SK-N-SH (cell line): ENCODE measurements at regions not wholly inside any gene's neighbourhood (a gene's known extent, or its start where the extent isn't known, plus 50 kb on each side); places are given as distances from the start of the nearest gene placed in this dataset.

ENCODE experiments used
- CTCF ChIA-PET: fragments of 300-600, 350-600 bp; formaldehyde crosslinking; extraction: SDS; loops from one replicate; lab custom pipeline; 2021; lab: Yijun Ruan, JAX
- POLR2A ChIA-PET: fragments of 350-600 bp; sonication (Branson Sonifier 250); formaldehyde crosslinking; extraction: SDS; loops from one replicate; lab custom pipeline; 2020; ENCODE audit warnings: antibody characterized with exemption, inconsistent platforms; lab: Yijun Ruan, JAX
- DNase-seq: peaks from one replicate; pipeline ENCODE4 v3.0.0; 2012
- H2AFZ ChIP-seq: fragments of 200-600 bp; sonication (generic); 2 replicates; pipeline ENCODE4 v1.8.1; 2016; ENCODE audit warnings: antibody characterized with exemption, mild to moderate bottlenecking, low read depth
- H3F3A ChIP-seq: fragments of 200-600 bp; sonication (generic); replicated peaks from 2 replicates; pipeline ENCODE3; 2016; ENCODE audit warnings: antibody characterized with exemption, mild to moderate bottlenecking; ENCODE audit not compliant: insufficient read depth
- H3K27ac ChIP-seq, 2 experiments: fragments of 200-500 bp in 1 of 2; fragments of 200-600 bp in 1 of 2; sonication (Bioruptor generic) in 1 of 2; sonication (generic), shearing (Covaris generic) in 1 of 2; 2 replicates each; pipeline versions ENCODE4 v1.5.1 to v1.6.1; 2014 to 2016; ENCODE audit warnings: low read depth in 2 of 2, inconsistent platforms in 1 of 2, low read length in 1 of 2, mild to moderate bottlenecking in 1 of 2, mixed read lengths in 1 of 2
- H3K27me3 ChIP-seq: fragments of 200-600 bp; sonication (generic), shearing (Covaris generic); 2 replicates; pipeline ENCODE4 v1.6.1; 2016; ENCODE audit warnings: mixed run types; ENCODE audit not compliant: insufficient read depth
- H3K36me3 ChIP-seq, 2 experiments: fragments of 200-500 bp in 1 of 2; fragments of 200-600 bp in 1 of 2; sonication (Bioruptor generic) in 1 of 2; sonication (generic) in 1 of 2; replicated peaks in 1 of 2; 2 replicates each; pipeline versions ENCODE3 to v1.5.1; 2014 to 2016; ENCODE audit warnings: low read length in 1 of 2, mild to moderate bottlenecking in 1 of 2; ENCODE audit not compliant: insufficient read depth in 2 of 2, control insufficient read depth in 1 of 2
- H3K4me1 ChIP-seq, 2 experiments: fragments of 200-500 bp in 1 of 2; fragments of 200-600 bp in 1 of 2; sonication (Bioruptor generic) in 1 of 2; sonication (generic), shearing (Covaris generic) in 1 of 2; 2 replicates each; pipeline versions ENCODE4 v1.5.1 to v1.6.1; 2014 to 2016; ENCODE audit warnings: low read depth in 1 of 2, low read length in 1 of 2, mixed run types in 1 of 2; ENCODE audit not compliant: insufficient read depth in 2 of 2, control insufficient read depth in 1 of 2
- H3K4me2 ChIP-seq: fragments of 200-600 bp; sonication (generic), shearing (Covaris generic); 2 replicates; pipeline ENCODE4 v1.6.1; 2017; ENCODE audit warnings: mixed run types
- H3K4me3 ChIP-seq, 2 experiments: fragments of 200-500 bp in 1 of 2; fragments of 200-600 bp in 1 of 2; sonication (Bioruptor generic) in 1 of 2; sonication (generic), shearing (Covaris generic) in 1 of 2; 2 replicates each; pipeline versions ENCODE4 v1.5.1 to v1.8.1; 2014 to 2016; ENCODE audit warnings: low read depth in 2 of 2, inconsistent platforms in 1 of 2, low read length in 1 of 2, mild to moderate bottlenecking in 1 of 2, mixed read lengths in 1 of 2, moderate library complexity in 1 of 2
- H3K79me2 ChIP-seq: fragments of 200-600 bp; sonication (generic); 2 replicates; pipeline ENCODE4 v1.8.1; 2017; ENCODE audit warnings: mild to moderate bottlenecking; ENCODE audit not compliant: insufficient read depth
- H3K9ac ChIP-seq: fragments of 200-600 bp; sonication (generic); 2 replicates; pipeline ENCODE4 v1.6.1; 2017; ENCODE audit warnings: mixed run types
- H3K9me2 ChIP-seq: fragments of 200-600 bp; sonication (generic); 2 replicates; pipeline ENCODE4 v1.6.1; 2017; ENCODE audit warnings: mixed run types
- H3K9me3 ChIP-seq: fragments of 200-600 bp; sonication (generic); 2 replicates; pipeline ENCODE4 v1.6.1; 2017; ENCODE audit warnings: mixed run types, mild to moderate bottlenecking, moderate library complexity
- H4K20me1 ChIP-seq: fragments of 200-600 bp; sonication (generic); 2 replicates; pipeline ENCODE4 v1.6.1; 2017; ENCODE audit warnings: mild to moderate bottlenecking, mixed run types; ENCODE audit not compliant: insufficient read depth
- ELF1 ChIP-seq: IDR thresholded peaks from 2 replicates; pipeline ENCODE4 v1.4.0; 2012
- EP300 ChIP-seq, 2 experiments: IDR thresholded peaks; 2 replicates each; pipeline versions ENCODE4 v1.4.0 to v1.6.1; 2012; ENCODE audit warnings: borderline replicate concordance in 1 of 2, low read depth in 1 of 2, low read length in 1 of 2
- FOSL2 ChIP-seq: IDR thresholded peaks from 2 replicates; pipeline ENCODE4 v1.4.0; 2012; ENCODE audit warnings: low read depth, mild to moderate bottlenecking, moderate library complexity, borderline replicate concordance
- GABPA ChIP-seq: IDR thresholded peaks from 2 replicates; pipeline ENCODE4 v1.4.0; 2012; ENCODE audit warnings: low read depth, mild to moderate bottlenecking
- GATA2 ChIP-seq: sonication (generic); formaldehyde crosslinking; IDR thresholded peaks from 2 replicates; pipeline ENCODE4 v1.5.0; 2020; ENCODE audit warnings: mild to moderate bottlenecking, missing genetic modification reagents
- MEF2A ChIP-seq: IDR thresholded peaks from 2 replicates; pipeline ENCODE4 v1.4.0; 2012; ENCODE audit warnings: low read depth, borderline replicate concordance
- NFIC ChIP-seq: IDR thresholded peaks from 2 replicates; pipeline ENCODE4 v1.4.0; 2012; ENCODE audit warnings: borderline replicate concordance
- NRF1 ChIP-seq: IDR thresholded peaks from 2 replicates; pipeline ENCODE4 v1.6.1; 2012; ENCODE audit warnings: low read depth, mild to moderate bottlenecking, low read length
- POLR2AphosphoS5 ChIP-seq: IDR thresholded peaks from 2 replicates; pipeline ENCODE4 v1.6.1; 2012; ENCODE audit warnings: low read depth, low read length
- RCOR1 ChIP-seq: fragments of 150-350 bp; IDR thresholded peaks from 2 replicates; pipeline ENCODE4 v1.6.1; 2017; ENCODE audit warnings: antibody characterized with exemption, low read length
- RXRA ChIP-seq: IDR thresholded peaks from 2 replicates; pipeline ENCODE4 v1.4.0; 2012; ENCODE audit warnings: low read depth, mild to moderate bottlenecking, borderline replicate concordance
- SMC3 ChIP-seq: IDR thresholded peaks from 2 replicates; pipeline ENCODE4 v1.6.1; 2012; ENCODE audit warnings: low read depth, low read length, improper control_type of control experiment
- TCF12 ChIP-seq: IDR thresholded peaks from 2 replicates; pipeline ENCODE4 v1.4.0; 2012
- WGBS: methylation state at CpG from one replicate; pipeline ENCODE4 v1.1.6; 2017; ENCODE audit warnings: low lambda C conversion rate; 5-methylcytosine and 5-hydroxymethylcytosine counted together
- TF ChIP-seq, protein P1 (sequence below): fragments of 150-350 bp; IDR thresholded peaks from 2 replicates; pipeline ENCODE4 v1.6.1; 2017; ENCODE audit warnings: antibody characterized with exemption, low read length, low read depth, borderline replicate concordance
- TF ChIP-seq, protein P2 (sequence below): fragments of 200-600 bp; sonication (generic); IDR thresholded peaks from 2 replicates; pipeline ENCODE4 v1.6.1; 2017; ENCODE audit warnings: antibody characterized with exemption, mild to moderate bottlenecking, moderate library complexity
- TF ChIP-seq, protein P3 (sequence below): IDR thresholded peaks from 2 replicates; pipeline ENCODE4; 2012
- TF ChIP-seq, protein P4 (sequence below): IDR thresholded peaks from 2 replicates; pipeline ENCODE4 v1.4.0; 2012; ENCODE audit warnings: low read depth, borderline replicate concordance
- TF ChIP-seq, protein P5 (sequence below): IDR thresholded peaks from 2 replicates; pipeline ENCODE4 v1.4.0; 2012; ENCODE audit warnings: low read depth

DNA sequence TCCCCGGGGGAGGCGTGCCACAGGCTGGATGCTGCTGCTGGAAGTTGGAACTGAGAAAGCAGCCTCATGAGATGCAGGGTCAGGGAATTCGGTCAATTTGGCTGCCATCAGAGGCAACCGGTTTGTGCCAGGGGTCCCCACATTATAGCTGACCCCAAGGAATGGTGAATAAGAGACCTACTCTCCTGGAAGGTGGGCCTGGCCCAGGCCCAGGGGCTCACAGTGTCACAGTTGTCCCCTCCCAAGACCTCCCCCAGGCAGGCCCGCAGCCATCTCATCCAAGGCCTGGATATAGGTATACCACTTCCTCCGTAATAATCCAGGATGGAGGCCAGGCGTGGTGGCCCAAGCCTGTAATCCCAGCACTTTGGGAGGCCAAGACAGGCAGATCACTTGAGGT, 114.6 kb downstream of the NPTX2 start (continued):
- TF ChIP-seq, protein P1, sequence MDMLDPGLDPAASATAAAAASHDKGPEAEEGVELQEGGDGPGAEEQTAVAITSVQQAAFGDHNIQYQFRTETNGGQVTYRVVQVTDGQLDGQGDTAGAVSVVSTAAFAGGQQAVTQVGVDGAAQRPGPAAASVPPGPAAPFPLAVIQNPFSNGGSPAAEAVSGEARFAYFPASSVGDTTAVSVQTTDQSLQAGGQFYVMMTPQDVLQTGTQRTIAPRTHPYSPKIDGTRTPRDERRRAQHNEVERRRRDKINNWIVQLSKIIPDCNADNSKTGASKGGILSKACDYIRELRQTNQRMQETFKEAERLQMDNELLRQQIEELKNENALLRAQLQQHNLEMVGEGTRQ: no peak
- TF ChIP-seq SMC3 (no peak), GABPA (no peak), NRF1 (no peak)

DNA sequence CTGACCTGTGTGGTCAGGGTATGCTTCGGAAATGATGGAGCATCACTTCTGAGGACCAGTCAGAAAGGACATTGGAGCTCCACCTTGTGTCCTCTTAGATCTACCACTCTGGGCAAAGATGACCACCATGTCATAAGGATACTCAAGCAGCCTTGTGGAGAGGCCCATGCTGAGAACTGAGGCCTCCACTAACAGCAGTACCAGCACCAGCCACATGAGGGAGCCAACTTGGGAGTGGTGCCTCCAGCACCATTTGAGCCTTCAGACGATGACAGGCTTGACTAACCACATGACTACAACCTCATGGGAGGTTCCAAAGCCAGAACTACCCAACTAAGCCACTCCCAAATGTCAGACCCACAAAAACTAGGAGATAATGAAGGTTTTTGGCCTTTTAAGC, 116.0 kb downstream of the NPTX2 start:
- no peaks in the 10 kb centered on the region for H3F3A ChIP-seq
- no peaks in the 10 kb centered on the region for H3K27me3 ChIP-seq
- H2AFZ ChIP-seq: no peak overlapping the region
- H4K20me1 ChIP-seq: no peaks in the 10 kb centered on the region
- peak; percentile 55 for DNase-seq
- no peaks in the 10 kb centered on the region for H3K36me3 ChIP-seq
- 60% methylated on average over 2 of the region's 2 CpGs for WGBS
- H3K4me2 ChIP-seq: no peak overlapping the region
- no peaks in the 10 kb centered on the region for H3K4me1 ChIP-seq
- no peak overlapping the region for H3K9ac ChIP-seq
- TF ChIP-seq FOSL2 (no peak), NFIC (no peak), TCF12 (no peak), SMC3 (peak; percentile 19; the same call in 1 of the 2 replicates)
- TF ChIP-seq, protein P2, sequence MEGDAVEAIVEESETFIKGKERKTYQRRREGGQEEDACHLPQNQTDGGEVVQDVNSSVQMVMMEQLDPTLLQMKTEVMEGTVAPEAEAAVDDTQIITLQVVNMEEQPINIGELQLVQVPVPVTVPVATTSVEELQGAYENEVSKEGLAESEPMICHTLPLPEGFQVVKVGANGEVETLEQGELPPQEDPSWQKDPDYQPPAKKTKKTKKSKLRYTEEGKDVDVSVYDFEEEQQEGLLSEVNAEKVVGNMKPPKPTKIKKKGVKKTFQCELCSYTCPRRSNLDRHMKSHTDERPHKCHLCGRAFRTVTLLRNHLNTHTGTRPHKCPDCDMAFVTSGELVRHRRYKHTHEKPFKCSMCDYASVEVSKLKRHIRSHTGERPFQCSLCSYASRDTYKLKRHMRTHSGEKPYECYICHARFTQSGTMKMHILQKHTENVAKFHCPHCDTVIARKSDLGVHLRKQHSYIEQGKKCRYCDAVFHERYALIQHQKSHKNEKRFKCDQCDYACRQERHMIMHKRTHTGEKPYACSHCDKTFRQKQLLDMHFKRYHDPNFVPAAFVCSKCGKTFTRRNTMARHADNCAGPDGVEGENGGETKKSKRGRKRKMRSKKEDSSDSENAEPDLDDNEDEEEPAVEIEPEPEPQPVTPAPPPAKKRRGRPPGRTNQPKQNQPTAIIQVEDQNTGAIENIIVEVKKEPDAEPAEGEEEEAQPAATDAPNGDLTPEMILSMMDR: peak; percentile 46; the same call in 1 of the 2 replicates
- no peak overlapping the region for H3K27ac ChIP-seq
- H3K9me2 ChIP-seq: no peaks in the 10 kb centered on the region
- POLR2A ChIA-PET: no interaction called here
- no peaks in the 10 kb centered on the region for H3K79me2 ChIP-seq
- H3K4me3 ChIP-seq: no peak overlapping the region
- CTCF ChIA-PET: interaction anchor here (0.7 to 7.9 kb wide), 12 partner anchors 8 to 311 kb away, joined by 3 to 89 read pairs (median 4); no protein-coding TSS in a partner anchor
- H3K9me3 ChIP-seq: no peaks in the 10 kb centered on the region; the same call in 1 of the 2 replicates

DNA sequence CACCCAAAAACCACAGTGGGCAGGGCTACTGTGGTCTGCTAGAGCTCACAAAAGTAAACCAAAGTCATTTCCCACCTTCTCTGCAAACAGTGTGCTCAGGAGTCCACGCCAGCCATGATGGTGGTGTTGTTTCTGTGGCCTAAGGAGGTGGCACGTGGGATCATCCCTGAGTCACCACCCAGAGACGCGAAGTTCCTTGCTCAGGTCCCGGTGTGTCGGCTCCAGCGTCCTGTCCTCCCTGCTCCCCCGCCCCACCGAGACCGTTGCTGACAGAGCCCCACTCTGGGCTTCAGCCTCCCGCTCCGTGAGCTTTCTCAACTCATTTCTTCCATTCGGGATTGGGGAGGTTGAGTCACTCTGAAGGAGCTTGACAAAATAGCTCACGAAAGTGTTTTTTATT, 118.7 kb downstream of the NPTX2 start:
- 52% methylated on average over 10 of the region's 14 CpGs for WGBS
- Histone ChIP-seq H3K36me3 (no peaks in the 10 kb centered on the region), H3K4me2 (no peak overlapping the region), H3K79me2 (no peaks in the 10 kb centered on the region), H3K27ac (no peak overlapping the region), H3K9me3 (no peaks in the 10 kb centered on the region; the same call in 1 of the 2 replicates), H4K20me1 (no peaks in the 10 kb centered on the region), H3K9ac (no peak overlapping the region), H3K4me1 (no peaks in the 10 kb centered on the region), H3K9me2 (no peaks in the 10 kb centered on the region), H3K4me3 (no peak overlapping the region), H2AFZ (no peak overlapping the region), H3K27me3 (no peaks in the 10 kb centered on the region), H3F3A (no peaks in the 10 kb centered on the region)
- ChIA-PET POLR2A (no interaction called here), CTCF (interaction anchor here (0.7 to 7.9 kb wide), 4 partner anchors 10 to 326 kb away, joined by 3 to 89 read pairs (median 3); no protein-coding TSS in a partner anchor)
- DNase-seq: no peak
- TF ChIP-seq, protein P3, sequence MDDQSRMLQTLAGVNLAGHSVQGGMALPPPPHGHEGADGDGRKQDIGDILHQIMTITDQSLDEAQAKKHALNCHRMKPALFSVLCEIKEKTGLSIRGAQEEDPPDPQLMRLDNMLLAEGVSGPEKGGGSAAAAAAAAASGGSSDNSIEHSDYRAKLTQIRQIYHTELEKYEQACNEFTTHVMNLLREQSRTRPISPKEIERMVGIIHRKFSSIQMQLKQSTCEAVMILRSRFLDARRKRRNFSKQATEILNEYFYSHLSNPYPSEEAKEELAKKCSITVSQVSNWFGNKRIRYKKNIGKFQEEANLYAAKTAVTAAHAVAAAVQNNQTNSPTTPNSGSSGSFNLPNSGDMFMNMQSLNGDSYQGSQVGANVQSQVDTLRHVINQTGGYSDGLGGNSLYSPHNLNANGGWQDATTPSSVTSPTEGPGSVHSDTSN: no peak
- TF ChIP-seq, protein P1: no peak
- TF ChIP-seq POLR2AphosphoS5 (no peak), SMC3 (no peak), EP300 (IDR thresholded peaks at IDR 0.05; ENCODE audit: borderline replicate concordance in 1 of 2, low read depth in 1 of 2, low read length in 1 of 2) (no peak), MEF2A (no peak), RXRA (no peak), ELF1 (no peak), RCOR1 (no peak), GATA2 (no peak), NFIC (no peak)
- TF ChIP-seq, protein P4, sequence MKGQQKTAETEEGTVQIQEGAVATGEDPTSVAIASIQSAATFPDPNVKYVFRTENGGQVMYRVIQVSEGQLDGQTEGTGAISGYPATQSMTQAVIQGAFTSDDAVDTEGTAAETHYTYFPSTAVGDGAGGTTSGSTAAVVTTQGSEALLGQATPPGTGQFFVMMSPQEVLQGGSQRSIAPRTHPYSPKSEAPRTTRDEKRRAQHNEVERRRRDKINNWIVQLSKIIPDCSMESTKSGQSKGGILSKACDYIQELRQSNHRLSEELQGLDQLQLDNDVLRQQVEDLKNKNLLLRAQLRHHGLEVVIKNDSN: no peak
- TF ChIP-seq, protein P2: no peak
- TF ChIP-seq, protein P5, sequence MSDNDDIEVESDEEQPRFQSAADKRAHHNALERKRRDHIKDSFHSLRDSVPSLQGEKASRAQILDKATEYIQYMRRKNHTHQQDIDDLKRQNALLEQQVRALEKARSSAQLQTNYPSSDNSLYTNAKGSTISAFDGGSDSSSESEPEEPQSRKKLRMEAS: no peak
